K562 (cell line): ENCODE measurements at regions not wholly inside any gene's neighbourhood (a gene's known extent, or its start where the extent isn't known, plus 50 kb on each side); places are given as distances from the start of the nearest gene placed in this dataset.

Experiments
- BRCA1 ChIP-seq, 2 experiments: fragments of 450-650 bp in 1 of 2; sonication (generic) in 1 of 2; formaldehyde crosslinking in 1 of 2; IDR thresholded peaks; 2 replicates each; pipeline versions ENCODE4 v1.5.0 to v1.6.1; 2017 to 2020; ENCODE audit warnings: mild to moderate bottlenecking in 1 of 2, missing genetic modification reagents in 1 of 2
- CREB3 ChIP-seq: fragments of 450-650 bp; conservative IDR thresholded peaks from 2 replicates; pipeline ENCODE4 v1.6.1; 2016; ENCODE audit warnings: missing genetic modification characterization, low read depth, mild to moderate bottlenecking, missing compliant biosample characterization, moderate library complexity
- GTF2F1 ChIP-seq: IDR thresholded peaks from 2 replicates; pipeline ENCODE4 v1.6.1; 2011; ENCODE audit warnings: low read depth, low read length, improper control_type of control experiment
- MIER1 ChIP-seq: fragments of 450-650 bp; IDR thresholded peaks from 2 replicates; pipeline ENCODE4 v1.6.1; 2016; ENCODE audit warnings: antibody characterized with exemption, mild to moderate bottlenecking, low read depth
- POLR2AphosphoS5 ChIP-seq: IDR thresholded peaks from 2 replicates; pipeline ENCODE4 v1.6.1; 2011; ENCODE audit warnings: mild to moderate bottlenecking, low read depth, low read length, moderate library complexity; ENCODE audit not compliant: control insufficient read depth, insufficient read depth
- RBFOX2 ChIP-seq: fragments of 200-400 bp; formaldehyde crosslinking; IDR thresholded peaks from 2 replicates; pipeline ENCODE4 v1.6.1; 2017; ENCODE audit warnings: low read depth, mild to moderate bottlenecking, low read length, moderate library complexity
- RUNX1 ChIP-seq: sonication (generic); IDR thresholded peaks from 2 replicates; pipeline ENCODE4 v1.6.1; 2016; ENCODE audit warnings: antibody characterized with exemption, low read depth
- SRSF1 ChIP-seq: fragments of 200-400 bp; formaldehyde crosslinking; IDR thresholded peaks from 2 replicates; pipeline ENCODE4 v1.6.1; 2017; ENCODE audit warnings: mild to moderate bottlenecking, low read depth, low read length, moderate library complexity
- TRIM28 ChIP-seq: fragments of 450-650 bp; IDR thresholded peaks from 2 replicates; pipeline ENCODE4 v1.6.1; 2017
- U2AF2 ChIP-seq: fragments of 200-400 bp; formaldehyde crosslinking; optimal IDR thresholded peaks from 2 replicates; pipeline ENCODE3; 2017; ENCODE audit warnings: low read depth, mild to moderate bottlenecking, low read length
- ZBTB26 ChIP-seq: fragments of 450-650 bp; formaldehyde crosslinking; IDR thresholded peaks from 2 replicates; pipeline ENCODE4 v1.4.0; 2022; ENCODE audit warnings: missing genetic modification characterization
- ZC3H11A ChIP-seq: IDR thresholded peaks from 2 replicates; pipeline ENCODE4 v1.6.1; 2012; ENCODE audit warnings: low read depth, low read length, improper control_type of control experiment
- ZNF280B ChIP-seq: fragments of 250-450 bp; sonication (Bioruptor Pico); IDR thresholded peaks from 2 replicates; pipeline ENCODE4 v1.5.1; 2021; ENCODE audit warnings: mild to moderate bottlenecking
- ZNF41 ChIP-seq: fragments of 250-450 bp; sonication (Bioruptor Pico); conservative IDR thresholded peaks from 2 replicates; pipeline ENCODE4 v1.4.0; 2020; ENCODE audit warnings: mild to moderate bottlenecking
- ZNF584 ChIP-seq: fragments of 200-800 bp; sonication (Bioruptor generic); IDR thresholded peaks from 2 replicates; pipeline ENCODE4 v1.6.1; 2016; ENCODE audit warnings: low read depth, mild to moderate bottlenecking, missing genetic modification characterization, missing compliant biosample characterization
- TF ChIP-seq, protein P1 (sequence below): fragments of 450-650 bp; IDR thresholded peaks from 2 replicates; pipeline ENCODE4 v1.6.1; 2017; ENCODE audit warnings: antibody characterized with exemption
- TF ChIP-seq, protein P2 (sequence below): sonication (generic); IDR thresholded peaks from 2 replicates; pipeline ENCODE4 v1.6.1; 2016
- TF ChIP-seq, protein P3 (sequence below): fragments of 150-350 bp; conservative IDR thresholded peaks from 2 replicates; pipeline ENCODE4 v1.6.1; 2014; ENCODE audit warnings: low read length

GRCh38 chr6:37106982-37107491, 62.9 kb upstream of the PIM1 start (continued):
- TF ChIP-seq ZNF280B (CRISPR knock-in tag) (no peak), U2AF2 (no peak), ZNF584 (no peak), CREB3 (tag) (no peak), MIER1 (no peak), ZC3H11A (no peak), TRIM28 (no peak), ZBTB26 (CRISPR knock-in tag) (0 out of 2 replicates have a peak, but pooled peaks have one; percentile 32), GTF2F1 (no peak), RBFOX2 (no peak), ZNF41 (CRISPR knock-in tag) (0 out of 2 replicates have a peak, but pooled peaks have one; percentile 38), SRSF1 (no peak), BRCA1 (IDR thresholded peaks at IDR 0.05) (no peak), BRCA1 (CRISPR knock-in tag; IDR thresholded peaks at IDR 0.05) (no peak), RUNX1 (no peak), POLR2AphosphoS5 (no peak)
- TF ChIP-seq, protein P1, sequence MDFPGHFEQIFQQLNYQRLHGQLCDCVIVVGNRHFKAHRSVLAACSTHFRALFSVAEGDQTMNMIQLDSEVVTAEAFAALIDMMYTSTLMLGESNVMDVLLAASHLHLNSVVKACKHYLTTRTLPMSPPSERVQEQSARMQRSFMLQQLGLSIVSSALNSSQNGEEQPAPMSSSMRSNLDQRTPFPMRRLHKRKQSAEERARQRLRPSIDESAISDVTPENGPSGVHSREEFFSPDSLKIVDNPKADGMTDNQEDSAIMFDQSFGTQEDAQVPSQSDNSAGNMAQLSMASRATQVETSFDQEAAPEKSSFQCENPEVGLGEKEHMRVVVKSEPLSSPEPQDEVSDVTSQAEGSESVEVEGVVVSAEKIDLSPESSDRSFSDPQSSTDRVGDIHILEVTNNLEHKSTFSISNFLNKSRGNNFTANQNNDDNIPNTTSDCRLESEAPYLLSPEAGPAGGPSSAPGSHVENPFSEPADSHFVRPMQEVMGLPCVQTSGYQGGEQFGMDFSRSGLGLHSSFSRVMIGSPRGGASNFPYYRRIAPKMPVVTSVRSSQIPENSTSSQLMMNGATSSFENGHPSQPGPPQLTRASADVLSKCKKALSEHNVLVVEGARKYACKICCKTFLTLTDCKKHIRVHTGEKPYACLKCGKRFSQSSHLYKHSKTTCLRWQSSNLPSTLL = no peak
- TF ChIP-seq, protein P2, sequence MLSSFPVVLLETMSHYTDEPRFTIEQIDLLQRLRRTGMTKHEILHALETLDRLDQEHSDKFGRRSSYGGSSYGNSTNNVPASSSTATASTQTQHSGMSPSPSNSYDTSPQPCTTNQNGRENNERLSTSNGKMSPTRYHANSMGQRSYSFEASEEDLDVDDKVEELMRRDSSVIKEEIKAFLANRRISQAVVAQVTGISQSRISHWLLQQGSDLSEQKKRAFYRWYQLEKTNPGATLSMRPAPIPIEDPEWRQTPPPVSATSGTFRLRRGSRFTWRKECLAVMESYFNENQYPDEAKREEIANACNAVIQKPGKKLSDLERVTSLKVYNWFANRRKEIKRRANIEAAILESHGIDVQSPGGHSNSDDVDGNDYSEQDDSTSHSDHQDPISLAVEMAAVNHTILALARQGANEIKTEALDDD = no peak
- TF ChIP-seq, protein P3, sequence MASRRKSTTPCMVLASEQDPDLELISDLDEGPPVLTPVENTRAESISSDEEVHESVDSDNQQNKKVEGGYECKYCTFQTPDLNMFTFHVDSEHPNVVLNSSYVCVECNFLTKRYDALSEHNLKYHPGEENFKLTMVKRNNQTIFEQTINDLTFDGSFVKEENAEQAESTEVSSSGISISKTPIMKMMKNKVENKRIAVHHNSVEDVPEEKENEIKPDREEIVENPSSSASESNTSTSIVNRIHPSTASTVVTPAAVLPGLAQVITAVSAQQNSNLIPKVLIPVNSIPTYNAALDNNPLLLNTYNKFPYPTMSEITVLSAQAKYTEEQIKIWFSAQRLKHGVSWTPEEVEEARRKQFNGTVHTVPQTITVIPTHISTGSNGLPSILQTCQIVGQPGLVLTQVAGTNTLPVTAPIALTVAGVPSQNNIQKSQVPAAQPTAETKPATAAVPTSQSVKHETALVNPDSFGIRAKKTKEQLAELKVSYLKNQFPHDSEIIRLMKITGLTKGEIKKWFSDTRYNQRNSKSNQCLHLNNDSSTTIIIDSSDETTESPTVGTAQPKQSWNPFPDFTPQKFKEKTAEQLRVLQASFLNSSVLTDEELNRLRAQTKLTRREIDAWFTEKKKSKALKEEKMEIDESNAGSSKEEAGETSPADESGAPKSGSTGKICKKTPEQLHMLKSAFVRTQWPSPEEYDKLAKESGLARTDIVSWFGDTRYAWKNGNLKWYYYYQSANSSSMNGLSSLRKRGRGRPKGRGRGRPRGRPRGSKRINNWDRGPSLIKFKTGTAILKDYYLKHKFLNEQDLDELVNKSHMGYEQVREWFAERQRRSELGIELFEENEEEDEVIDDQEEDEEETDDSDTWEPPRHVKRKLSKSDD = no peak
